ENCODE measurements at regions not wholly inside any gene's neighbourhood (a gene's known extent, or its start where the extent isn't known, plus 50 kb on each side); places are given as distances from the start of the nearest gene placed in this dataset.

DNA sequence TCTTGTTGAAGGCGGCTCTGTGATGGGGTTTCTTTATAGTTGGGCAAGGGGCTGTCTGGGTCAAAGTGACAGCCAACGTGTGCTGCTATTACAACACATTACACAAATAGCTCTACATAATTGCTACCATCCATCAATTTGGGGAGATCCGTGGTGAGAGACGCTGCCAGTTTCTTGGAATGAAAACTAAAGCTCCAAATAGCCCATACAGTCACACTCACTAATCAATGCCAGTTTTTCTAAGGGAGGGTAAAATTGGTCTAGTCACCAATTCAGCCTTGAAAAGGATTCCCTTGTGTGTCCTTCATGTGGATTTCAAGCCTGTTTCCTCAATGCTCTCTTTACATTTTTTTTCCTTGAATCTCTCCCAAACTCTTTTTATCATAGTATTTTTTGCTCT, 343.3 kb upstream of the KLF4 start:
- TF ChIP-seq, protein P1, sequence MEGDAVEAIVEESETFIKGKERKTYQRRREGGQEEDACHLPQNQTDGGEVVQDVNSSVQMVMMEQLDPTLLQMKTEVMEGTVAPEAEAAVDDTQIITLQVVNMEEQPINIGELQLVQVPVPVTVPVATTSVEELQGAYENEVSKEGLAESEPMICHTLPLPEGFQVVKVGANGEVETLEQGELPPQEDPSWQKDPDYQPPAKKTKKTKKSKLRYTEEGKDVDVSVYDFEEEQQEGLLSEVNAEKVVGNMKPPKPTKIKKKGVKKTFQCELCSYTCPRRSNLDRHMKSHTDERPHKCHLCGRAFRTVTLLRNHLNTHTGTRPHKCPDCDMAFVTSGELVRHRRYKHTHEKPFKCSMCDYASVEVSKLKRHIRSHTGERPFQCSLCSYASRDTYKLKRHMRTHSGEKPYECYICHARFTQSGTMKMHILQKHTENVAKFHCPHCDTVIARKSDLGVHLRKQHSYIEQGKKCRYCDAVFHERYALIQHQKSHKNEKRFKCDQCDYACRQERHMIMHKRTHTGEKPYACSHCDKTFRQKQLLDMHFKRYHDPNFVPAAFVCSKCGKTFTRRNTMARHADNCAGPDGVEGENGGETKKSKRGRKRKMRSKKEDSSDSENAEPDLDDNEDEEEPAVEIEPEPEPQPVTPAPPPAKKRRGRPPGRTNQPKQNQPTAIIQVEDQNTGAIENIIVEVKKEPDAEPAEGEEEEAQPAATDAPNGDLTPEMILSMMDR (IDR thresholded peaks at IDR 0.05; ENCODE audit: insufficient read depth, low read depth, low read length) = no peak
- TF ChIP-seq EZH2 (IDR thresholded peaks at IDR 0.05; ENCODE audit: insufficient read depth, low read length) = no peak

All from astrocyte (in vitro differentiated cells and primary cell).